HepG2 (cell line): ENCODE measurements at regions not wholly inside any gene's neighbourhood (a gene's known extent, or its start where the extent isn't known, plus 50 kb on each side); places are given as distances from the start of the nearest gene placed in this dataset.
A peak's percentile ranks its signal among the peaks of the same experiment; 100 is the strongest.

ENCODE experiments used
- BRCA1 ChIP-seq: sonication (generic); formaldehyde crosslinking; IDR thresholded peaks from 2 replicates; pipeline ENCODE4 v1.4.0; 2020; ENCODE audit warnings: missing genetic modification reagents
- CHD4 ChIP-seq: fragments of 200-600 bp; sonication (generic); IDR thresholded peaks from 2 replicates; pipeline ENCODE4 v1.7.0; 2017; ENCODE audit warnings: mild to moderate bottlenecking, low read length, borderline replicate concordance
- ESRRA ChIP-seq: sonication (generic); formaldehyde crosslinking; IDR thresholded peaks from 2 replicates; pipeline ENCODE4 v1.5.1; 2020; ENCODE audit warnings: mild to moderate bottlenecking, low read depth, missing genetic modification reagents
- FOXC1 ChIP-seq: sonication (generic); formaldehyde crosslinking; IDR thresholded peaks from 2 replicates; pipeline ENCODE4 v1.8.0; 2022; ENCODE audit warnings: mild to moderate bottlenecking, missing genetic modification reagents, borderline replicate concordance
- HOXA3 ChIP-seq: sonication (generic); formaldehyde crosslinking; IDR thresholded peaks from 2 replicates; pipeline ENCODE4 v1.5.0; 2020; ENCODE audit warnings: missing genetic modification reagents
- IRF2 ChIP-seq: IDR thresholded peaks from 2 replicates; pipeline ENCODE4 v1.6.1; 2018; ENCODE audit warnings: missing genetic modification reagents, missing compliant biosample characterization
- NONO ChIP-seq, 2 experiments: fragments of 450-650 bp in 1 of 2; sonication (generic) in 1 of 2; formaldehyde crosslinking in 1 of 2; IDR thresholded peaks in 1 of 2; conservative IDR thresholded peaks in 1 of 2; 2 replicates each; pipeline versions ENCODE4 v1.6.1 to v1.8.0; 2017 to 2022; ENCODE audit warnings: mild to moderate bottlenecking in 1 of 2, missing genetic modification reagents in 1 of 2, moderate library complexity in 1 of 2
- PAF1 ChIP-seq: IDR thresholded peaks from 2 replicates; pipeline ENCODE4 v1.6.1; 2016; ENCODE audit warnings: missing genetic modification reagents, missing compliant biosample characterization
- POLR2AphosphoS5 ChIP-seq: IDR thresholded peaks from 2 replicates; pipeline ENCODE4 v1.6.1; 2012; ENCODE audit warnings: low read depth, low read length
- PRPF4 ChIP-seq: fragments of 200-400 bp; formaldehyde crosslinking; IDR thresholded peaks from 2 replicates; pipeline ENCODE4 v1.6.1; 2016; ENCODE audit warnings: low read length, low read depth; ENCODE audit not compliant: poor library complexity, severe bottlenecking
- SALL1 ChIP-seq: sonication (generic); formaldehyde crosslinking; IDR thresholded peaks from 2 replicates; pipeline ENCODE4 v1.8.0; 2022; ENCODE audit warnings: mild to moderate bottlenecking, missing genetic modification reagents
- STAG1 ChIP-seq: sonication (generic); formaldehyde crosslinking; IDR thresholded peaks from 2 replicates; pipeline ENCODE4 v1.4.0; 2020; ENCODE audit warnings: missing genetic modification reagents
- TAF15 ChIP-seq: fragments of 200-400 bp; formaldehyde crosslinking; IDR thresholded peaks from one replicate; pipeline ENCODE4 v1.6.1; 2018; ENCODE audit warnings: mild to moderate bottlenecking, low read depth, low read length; ENCODE audit not compliant: poor library complexity, severe bottlenecking
- ZBTB38 ChIP-seq: sonication (generic); formaldehyde crosslinking; IDR thresholded peaks from 2 replicates; pipeline ENCODE4 v1.5.1; 2020; ENCODE audit warnings: mild to moderate bottlenecking, missing genetic modification reagents
- ZNF274 ChIP-seq: sonication (generic); formaldehyde crosslinking; IDR thresholded peaks from 2 replicates; pipeline ENCODE4 v1.5.1; 2020; ENCODE audit warnings: mild to moderate bottlenecking, missing genetic modification reagents
- ZNF30 ChIP-seq: sonication (generic); formaldehyde crosslinking; IDR thresholded peaks from 2 replicates; pipeline ENCODE4 v1.5.0; 2020; ENCODE audit warnings: mild to moderate bottlenecking, missing genetic modification reagents
- ZNF382 ChIP-seq: sonication (generic); formaldehyde crosslinking; IDR thresholded peaks from 2 replicates; pipeline ENCODE4 v1.5.0; 2020; ENCODE audit warnings: missing genetic modification reagents, mild to moderate bottlenecking, borderline replicate concordance
- ZNF451 ChIP-seq: sonication (generic); formaldehyde crosslinking; IDR thresholded peaks from 2 replicates; pipeline ENCODE4 v1.5.0; 2020; ENCODE audit warnings: mild to moderate bottlenecking, missing genetic modification reagents
- ZNF501 ChIP-seq: sonication (generic); formaldehyde crosslinking; IDR thresholded peaks from 2 replicates; pipeline ENCODE4 v1.5.1; 2020; ENCODE audit warnings: mild to moderate bottlenecking, moderate library complexity, missing genetic modification reagents
- ZNF562 ChIP-seq: sonication (generic); formaldehyde crosslinking; IDR thresholded peaks from 2 replicates; pipeline ENCODE4 v1.8.0; 2022; ENCODE audit warnings: missing genetic modification reagents, borderline replicate concordance
- ZNF720 ChIP-seq: sonication (generic); formaldehyde crosslinking; IDR thresholded peaks from 2 replicates; pipeline ENCODE4 v1.4.0; 2020; ENCODE audit warnings: missing genetic modification reagents
- ZNF75D ChIP-seq: sonication (generic); formaldehyde crosslinking; IDR thresholded peaks from 2 replicates; pipeline ENCODE4 v1.8.1; 2023; ENCODE audit warnings: missing genetic modification reagents, mild to moderate bottlenecking, borderline replicate concordance
- ZNF878 ChIP-seq: sonication (generic); formaldehyde crosslinking; IDR thresholded peaks from 2 replicates; pipeline ENCODE4 v1.8.1; 2023; ENCODE audit warnings: mild to moderate bottlenecking, missing genetic modification reagents, moderate library complexity
- ZNF891 ChIP-seq: sonication (generic); formaldehyde crosslinking; IDR thresholded peaks from 2 replicates; pipeline ENCODE4 v1.5.0; 2020; ENCODE audit warnings: mild to moderate bottlenecking, missing genetic modification reagents
- TF ChIP-seq, protein P1 (sequence below): sonication (generic); formaldehyde crosslinking; IDR thresholded peaks from 2 replicates; pipeline ENCODE4 v1.9.0; 2021; ENCODE audit warnings: missing genetic modification reagents, borderline replicate concordance
- TF ChIP-seq, protein P2 (sequence below): sonication (generic); formaldehyde crosslinking; IDR thresholded peaks from 2 replicates; pipeline ENCODE4 v1.8.1; 2023; ENCODE audit warnings: missing genetic modification reagents, mild to moderate bottlenecking, borderline replicate concordance
- TF ChIP-seq, protein P3 (sequence below): sonication (generic); formaldehyde crosslinking; IDR thresholded peaks from 2 replicates; pipeline ENCODE4 v1.5.1; 2020; ENCODE audit warnings: missing genetic modification reagents, mild to moderate bottlenecking, borderline replicate concordance

DNA sequence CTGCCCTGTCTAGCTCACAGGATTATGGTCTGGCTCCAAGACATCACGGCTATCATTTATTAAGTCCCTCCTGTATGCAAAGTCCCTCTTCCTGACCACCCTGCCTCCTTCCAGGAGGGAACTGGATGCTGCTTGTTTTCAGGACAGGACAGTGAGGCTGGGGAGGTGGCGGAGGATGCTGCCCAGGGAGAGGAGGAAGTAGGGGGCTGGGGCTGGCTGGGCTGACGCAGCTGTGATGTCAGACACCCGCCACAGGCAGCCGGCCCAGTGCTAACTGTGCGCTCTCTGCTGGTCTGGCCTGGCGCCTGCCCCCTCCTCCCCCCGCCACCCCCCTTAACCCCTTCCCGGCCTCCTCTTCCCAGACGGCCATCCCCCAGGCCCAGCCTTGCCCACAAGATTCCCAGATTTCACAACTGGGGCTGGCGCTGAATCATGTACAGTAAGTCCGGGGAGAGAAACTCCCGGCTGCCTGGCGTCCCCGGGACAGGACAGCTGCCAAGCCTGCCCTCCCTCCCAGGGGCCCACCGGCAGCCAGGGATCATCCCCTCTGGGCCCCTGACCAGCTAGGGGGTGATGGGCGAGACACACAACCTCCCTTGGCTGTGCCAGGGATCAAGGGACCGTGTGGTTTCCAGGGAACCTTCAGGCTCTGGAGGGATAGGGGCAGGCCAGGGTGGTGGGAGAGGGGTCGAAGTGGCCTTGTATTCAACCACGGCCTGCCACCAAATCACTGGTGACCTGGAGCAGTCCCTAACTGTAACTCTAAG, 118.1 kb downstream of the CEBPB start (continued):
- no peak; the same call in 1 of the 2 replicates for TF ChIP-seq FOXC1 (CRISPR knock-in tag)
- no peak for TF ChIP-seq ZNF562 (CRISPR knock-in tag)
- peak; percentile 9; the same call in 1 of the 2 replicates for TF ChIP-seq BRCA1
- TF ChIP-seq POLR2AphosphoS5: peak; percentile 37; the same call in 1 of the 2 replicates
- TF ChIP-seq, protein P1, sequence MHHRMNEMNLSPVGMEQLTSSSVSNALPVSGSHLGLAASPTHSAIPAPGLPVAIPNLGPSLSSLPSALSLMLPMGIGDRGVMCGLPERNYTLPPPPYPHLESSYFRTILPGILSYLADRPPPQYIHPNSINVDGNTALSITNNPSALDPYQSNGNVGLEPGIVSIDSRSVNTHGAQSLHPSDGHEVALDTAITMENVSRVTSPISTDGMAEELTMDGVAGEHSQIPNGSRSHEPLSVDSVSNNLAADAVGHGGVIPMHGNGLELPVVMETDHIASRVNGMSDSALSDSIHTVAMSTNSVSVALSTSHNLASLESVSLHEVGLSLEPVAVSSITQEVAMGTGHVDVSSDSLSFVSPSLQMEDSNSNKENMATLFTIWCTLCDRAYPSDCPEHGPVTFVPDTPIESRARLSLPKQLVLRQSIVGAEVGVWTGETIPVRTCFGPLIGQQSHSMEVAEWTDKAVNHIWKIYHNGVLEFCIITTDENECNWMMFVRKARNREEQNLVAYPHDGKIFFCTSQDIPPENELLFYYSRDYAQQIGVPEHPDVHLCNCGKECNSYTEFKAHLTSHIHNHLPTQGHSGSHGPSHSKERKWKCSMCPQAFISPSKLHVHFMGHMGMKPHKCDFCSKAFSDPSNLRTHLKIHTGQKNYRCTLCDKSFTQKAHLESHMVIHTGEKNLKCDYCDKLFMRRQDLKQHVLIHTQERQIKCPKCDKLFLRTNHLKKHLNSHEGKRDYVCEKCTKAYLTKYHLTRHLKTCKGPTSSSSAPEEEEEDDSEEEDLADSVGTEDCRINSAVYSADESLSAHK (CRISPR knock-in tag): no peak
- TF ChIP-seq, protein P2, sequence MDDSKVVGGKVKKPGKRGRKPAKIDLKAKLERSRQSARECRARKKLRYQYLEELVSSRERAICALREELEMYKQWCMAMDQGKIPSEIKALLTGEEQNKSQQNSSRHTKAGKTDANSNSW: no peak
- peak; percentile 60; the same call in 1 of the 2 replicates for TF ChIP-seq IRF2
- TF ChIP-seq SALL1 (CRISPR knock-in tag): peak; percentile 84; the same call in 1 of the 2 replicates
- no peak for TF ChIP-seq ZNF30 (CRISPR knock-in tag)
- peak; percentile 32; the same call in 1 of the 2 replicates for TF ChIP-seq ZNF720 (CRISPR knock-in tag)
- TF ChIP-seq ZNF891: no peak
- TF ChIP-seq TAF15: peak; percentile 66
- peak; percentile 31 for TF ChIP-seq STAG1 (CRISPR knock-in tag)
- no peak; the same call in 1 of the 2 replicates for TF ChIP-seq ZNF274
- TF ChIP-seq PAF1: peak; percentile 49; the same call in 1 of the 2 replicates
- TF ChIP-seq, protein P3, sequence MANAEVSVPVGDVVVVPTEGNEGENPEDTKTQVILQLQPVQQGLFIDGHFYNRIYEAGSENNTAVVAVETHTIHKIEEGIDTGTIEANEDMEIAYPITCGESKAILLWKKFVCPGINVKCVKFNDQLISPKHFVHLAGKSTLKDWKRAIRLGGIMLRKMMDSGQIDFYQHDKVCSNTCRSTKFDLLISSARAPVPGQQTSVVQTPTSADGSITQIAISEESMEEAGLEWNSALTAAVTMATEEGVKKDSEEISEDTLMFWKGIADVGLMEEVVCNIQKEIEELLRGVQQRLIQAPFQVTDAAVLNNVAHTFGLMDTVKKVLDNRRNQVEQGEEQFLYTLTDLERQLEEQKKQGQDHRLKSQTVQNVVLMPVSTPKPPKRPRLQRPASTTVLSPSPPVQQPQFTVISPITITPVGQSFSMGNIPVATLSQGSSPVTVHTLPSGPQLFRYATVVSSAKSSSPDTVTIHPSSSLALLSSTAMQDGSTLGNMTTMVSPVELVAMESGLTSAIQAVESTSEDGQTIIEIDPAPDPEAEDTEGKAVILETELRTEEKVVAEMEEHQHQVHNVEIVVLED (CRISPR knock-in tag): 0 out of 2 replicates have a peak, but pooled peaks have one; percentile 27
- no peak for TF ChIP-seq ZNF382 (CRISPR knock-in tag)
- TF ChIP-seq CHD4: peak; percentile 87; the same call in 1 of the 2 replicates
- no peak for TF ChIP-seq ZNF75D
- TF ChIP-seq NONO (IDR thresholded peaks at IDR 0.05): no peak
- peak; percentile 75 for TF ChIP-seq NONO (CRISPR knock-in tag; conservative IDR thresholded peaks at IDR 0.05)
- TF ChIP-seq ZNF451 (CRISPR knock-in tag): peak; percentile 57; the same call in 1 of the 2 replicates
- TF ChIP-seq ESRRA (CRISPR knock-in tag): peak; percentile 74
- no peak for TF ChIP-seq PRPF4
- TF ChIP-seq ZBTB38: 0 out of 2 replicates have a peak, but pooled peaks have one; percentile 72
- TF ChIP-seq HOXA3: peak; percentile 98
- TF ChIP-seq ZNF878 (CRISPR knock-in tag): no peak
- TF ChIP-seq ZNF501: no peak; the same call in 1 of the 2 replicates
